Activated B cell treated with CpG ODN at 0.5 μM for 24 hours (primary cell): ENCODE measurements at regions not wholly inside any gene's neighbourhood (a gene's known extent, or its start where the extent isn't known, plus 50 kb on each side); places are given as distances from the start of the nearest gene placed in this dataset.

Source experiments
- ATAC-seq: fragments of 200-7000 bp; cut with Tn5 transposase; one replicate; pipeline ENCODE4 v1.10.0; 2021; ENCODE audit warnings: low read depth, mild to moderate bottlenecking, moderate library complexity
- CTCF ChIA-PET: fragments of 350-600 bp; sonication (Branson Sonifier 250); formaldehyde crosslinking; loops from one replicate; lab custom pipeline; 2021; ENCODE audit warnings: antibody characterized with exemption; lab: Charles Lee
- POLR2A ChIA-PET: fragments of 350-600 bp; sonication (Branson Sonifier 250); formaldehyde crosslinking; loops from one replicate; lab custom pipeline; 2021; ENCODE audit warnings: antibody characterized with exemption; lab: Charles Lee
- DNase-seq: peaks from one replicate; pipeline ENCODE4 v3.0.0; 2022
- H3K27ac Mint-ChIP-seq: one replicate; pipeline ENCODE4 v1.8.0; 2020; ENCODE audit warnings: mixed read lengths
- H3K27me3 Mint-ChIP-seq: one replicate; pipeline ENCODE4 v1.8.0; 2021; ENCODE audit warnings: mixed read lengths
- H3K36me3 Mint-ChIP-seq: one replicate; pipeline ENCODE4 v1.8.0; 2021; ENCODE audit warnings: low read depth, mixed read lengths
- H3K4me1 Mint-ChIP-seq: one replicate; pipeline ENCODE4 v1.8.0; 2021; ENCODE audit warnings: mixed read lengths
- H3K4me3 Mint-ChIP-seq: one replicate; pipeline ENCODE4 v1.8.0; 2020; ENCODE audit warnings: mild to moderate bottlenecking, mixed read lengths
- H3K9me3 Mint-ChIP-seq: one replicate; pipeline ENCODE4 v1.8.0; 2020; ENCODE audit warnings: mixed read lengths
- CTCF ChIP-seq: fragments of 200-600 bp; IDR thresholded peaks from one replicate; pipeline ENCODE4 v1.8.0; 2022; ENCODE audit warnings: antibody characterized with exemption, mild to moderate bottlenecking
- intact Hi-C: fragments of 100-400 bp; cut with micrococcal nuclease; formaldehyde crosslinking; loops from one replicate; pipeline ENCODE4 v1.15.1; 2024

- no peak overlapping the region for H3K27ac Mint-ChIP-seq
- no peak for TF ChIP-seq CTCF
- peaks cover 4% of the 10 kb centered on the region for H3K9me3 Mint-ChIP-seq
- ChIA-PET POLR2A (no interaction called here), CTCF (no interaction called here)
- no peak overlapping the region for H3K4me3 Mint-ChIP-seq
- no peaks in the 10 kb centered on the region for H3K4me1 Mint-ChIP-seq
- DNase-seq (no peak), ATAC-seq (no peak)
- no peaks in the 10 kb centered on the region for H3K36me3 Mint-ChIP-seq
- H3K27me3 Mint-ChIP-seq: no peaks in the 10 kb centered on the region
- intact Hi-C loops: no loop called here
Observed at GRCh38 chr5:29230591-29230990, 1962.9 kb upstream of the CDH6 start.

GRCh38 chr5:29229461-29229860 lies 1964.0 kb upstream of the CDH6 start:
- no peak overlapping the region for H3K4me3 Mint-ChIP-seq
- ChIA-PET CTCF (no interaction called here), POLR2A (no interaction called here)
- intact Hi-C loops: no loop called here
- DNase-seq (no peak), ATAC-seq (no peak)
- TF ChIP-seq CTCF: no peak
- H3K27ac Mint-ChIP-seq: no peak overlapping the region
- H3K36me3 Mint-ChIP-seq: no peaks in the 10 kb centered on the region
- no peaks in the 10 kb centered on the region for H3K4me1 Mint-ChIP-seq
- H3K9me3 Mint-ChIP-seq: peaks cover 4% of the 10 kb centered on the region
- H3K27me3 Mint-ChIP-seq: no peaks in the 10 kb centered on the region

GRCh38 chr5:29218138-29218537 lies 1975.3 kb upstream of the CDH6 start:
- H3K36me3 Mint-ChIP-seq: no peaks in the 10 kb centered on the region

GRCh38 chr5:29214839-29215238 lies 1978.6 kb upstream of the CDH6 start:
- ChIA-PET CTCF (no interaction called here), POLR2A (no interaction called here)
- DNase-seq (no peak), ATAC-seq (no peak)
- no peak for TF ChIP-seq CTCF
- no peak overlapping the region for H3K4me3 Mint-ChIP-seq
- no peaks in the 10 kb centered on the region for H3K27me3 Mint-ChIP-seq
- intact Hi-C loops: no loop called here
- H3K27ac Mint-ChIP-seq: no peak overlapping the region
- no peaks in the 10 kb centered on the region for H3K4me1 Mint-ChIP-seq
- H3K36me3 Mint-ChIP-seq: no peaks in the 10 kb centered on the region
- H3K9me3 Mint-ChIP-seq: peaks cover 17% of the 10 kb centered on the region

More at GRCh38 chr5:29218138-29218537, 1975.3 kb upstream of the CDH6 start:
- ATAC-seq: no peak
- Mint-ChIP-seq H3K27me3 (no peaks in the 10 kb centered on the region), H3K27ac (no peak overlapping the region), H3K4me1 (no peaks in the 10 kb centered on the region), H3K4me3 (no peak overlapping the region), H3K9me3 (peaks cover 10% of the 10 kb centered on the region)
- intact Hi-C loops: no loop called here
- no peak for DNase-seq
- POLR2A ChIA-PET: no interaction called here
- CTCF ChIA-PET: no interaction called here
- no peak for TF ChIP-seq CTCF

GRCh38 chr5:29213475-29213874 lies 1980.0 kb upstream of the CDH6 start:
- no peak overlapping the region for H3K4me3 Mint-ChIP-seq
- no peaks in the 10 kb centered on the region for H3K27me3 Mint-ChIP-seq
- H3K9me3 Mint-ChIP-seq: peaks cover 13% of the 10 kb centered on the region
- intact Hi-C loops: no loop called here
- no peak for ATAC-seq
- no peak for TF ChIP-seq CTCF
- no peaks in the 10 kb centered on the region for H3K4me1 Mint-ChIP-seq
- H3K27ac Mint-ChIP-seq: no peak overlapping the region
- H3K36me3 Mint-ChIP-seq: no peaks in the 10 kb centered on the region
- POLR2A ChIA-PET: no interaction called here
- DNase-seq: no peak
- CTCF ChIA-PET: no interaction called here
